Panc1 (cell line): ENCODE measurements at regions not wholly inside any gene's neighbourhood (a gene's known extent, or its start where the extent isn't known, plus 50 kb on each side); places are given as distances from the start of the nearest gene placed in this dataset.

ENCODE experiments used
- CTCF ChIP-seq: fragments of 450-650 bp; IDR thresholded peaks from 2 replicates; pipeline ENCODE4 v1.5.1; 2017; ENCODE audit warnings: mild to moderate bottlenecking
- POLR2AphosphoS5 ChIP-seq: IDR thresholded peaks from 2 replicates; pipeline ENCODE4 v1.6.1; 2012; ENCODE audit warnings: mild to moderate bottlenecking, low read depth, low read length, moderate library complexity
- REST ChIP-seq, 2 experiments: IDR thresholded peaks; 2 replicates each; pipeline ENCODE4 v1.6.1; 2011 to 2012; ENCODE audit warnings: low read depth in 2 of 2, control low read depth in 1 of 2, low read length in 1 of 2, mild to moderate bottlenecking in 1 of 2, moderate library complexity in 1 of 2; ENCODE audit not compliant: insufficient read depth in 1 of 2
- SIN3A ChIP-seq: IDR thresholded peaks from 2 replicates; pipeline ENCODE4 v1.6.1; 2012; ENCODE audit warnings: low read depth, mild to moderate bottlenecking, low read length, moderate library complexity, borderline replicate concordance; ENCODE audit not compliant: insufficient read depth
- TCF7L2 ChIP-seq: IDR thresholded peaks from 2 replicates; pipeline ENCODE4 v1.6.1; 2011; ENCODE audit warnings: mild to moderate bottlenecking, low read depth, low read length, inconsistent platforms

GRCh38 chr3:181265750-181266333 lies 276.3 kb upstream of the DNAJC19 start:
- no peak for TF ChIP-seq CTCF
- no peak for TF ChIP-seq TCF7L2
- TF ChIP-seq POLR2AphosphoS5: no peak
- no peak for TF ChIP-seq SIN3A
- TF ChIP-seq REST (IDR thresholded peaks at IDR 0.05; ENCODE audit: insufficient read depth in 1 of 2, low read depth in 2 of 2, low read length in 1 of 2): no peak
